Spleen (tissue), 11 donors: ENCODE measurements at regions not wholly inside any gene's neighbourhood (a gene's known extent, or its start where the extent isn't known, plus 50 kb on each side); places are given as distances from the start of the nearest gene placed in this dataset.

ENCODE experiments used
- DNase-seq: peaks from one replicate; pipeline ENCODE4 v3.0.0-alpha.2; 2020
- H3K27ac ChIP-seq, 8 donors: fragments of 200-600 bp; sonication (generic) in 7 of 8; 1 replicate in 4 of 8; 2 replicates in 4 of 8; pipeline versions ENCODE4 v1.5.0 to v1.8.0; 2016 to 2021; ENCODE audit warnings: inconsistent platforms in 4 of 8, mild to moderate bottlenecking in 4 of 8, moderate library complexity in 1 of 8
- H3K27me3 ChIP-seq, 7 donors: fragments of 200-600 bp; sonication (generic) in 6 of 7; replicated peaks in 1 of 7; 1 replicate in 4 of 7; 2 replicates in 3 of 7; pipeline versions ENCODE4 v1.5.0 to v1.8.0; 2016 to 2021; ENCODE audit warnings: inconsistent platforms in 3 of 7, mild to moderate bottlenecking in 1 of 7
- H3K36me3 ChIP-seq, 6 donors: fragments of 200-600 bp; sonication (generic) in 5 of 6; 1 replicate in 4 of 6; 2 replicates in 2 of 6; pipeline versions ENCODE4 v1.5.0 to v1.8.0; 2016 to 2021; ENCODE audit warnings: inconsistent platforms in 2 of 6
- H3K4me1 ChIP-seq, 6 donors: fragments of 200-600 bp; sonication (generic) in 5 of 6; 1 replicate in 3 of 6; 2 replicates in 3 of 6; pipeline versions ENCODE4 v1.5.0 to v1.8.0; 2016 to 2021; ENCODE audit warnings: inconsistent platforms in 3 of 6
- H3K4me3 ChIP-seq, 8 donors: fragments of 200-600 bp; sonication (generic) in 7 of 8; 1 replicate in 4 of 8; 2 replicates in 4 of 8; pipeline versions ENCODE4 v1.5.0 to v1.8.0; 2016 to 2021; ENCODE audit warnings: inconsistent platforms in 4 of 8, mild to moderate bottlenecking in 4 of 8, moderate library complexity in 2 of 8
- H3K9me3 ChIP-seq, 8 donors: fragments of 200-600 bp; sonication (generic) in 7 of 8; 1 replicate in 4 of 8; 2 replicates in 4 of 8; pipeline versions ENCODE4 v1.5.0 to v1.8.0; 2016 to 2021; ENCODE audit warnings: inconsistent platforms in 4 of 8
- POLR2A ChIP-seq, 3 donors: fragments of 450-650 bp; IDR thresholded peaks; one replicate each; pipeline ENCODE4 v1.5.1; 2017; ENCODE audit warnings: antibody characterized with exemption in 3 of 3, mild to moderate bottlenecking in 1 of 3
- POLR2AphosphoS5 ChIP-seq, 3 donors: sonication (generic); formaldehyde crosslinking; IDR thresholded peaks; one replicate each; pipeline ENCODE4 v1.5.1; 2017; ENCODE audit warnings: antibody characterized with exemption in 3 of 3
- WGBS, 5 donors: extraction: QIAGEN DNeasy Blood & Tissue Kit in 3 of 5; methylation state at CpG; one replicate each; pipeline versions ENCODE4 v1.1.5 to v1.1.7; 2013 to 2018; 5-methylcytosine and 5-hydroxymethylcytosine counted together
- intact Hi-C: fragments of 100-400 bp; cut with DNase I; formaldehyde crosslinking; loops from one replicate; pipeline ENCODE4 v1.15.0; 2023; ENCODE audit warnings: low total_unique reads
- TF ChIP-seq, protein P1 (sequence below), 11 experiments: fragments of 200-600 bp in 7 of 11; fragments of 450-650 bp in 4 of 11; sonication (generic) in 4 of 11; IDR thresholded peaks in 8 of 11; conservative IDR thresholded peaks in 3 of 11; 1 replicate in 7 of 11; 2 replicates in 4 of 11; pipeline versions ENCODE4 v1.4.0 to v1.8.0; 2016 to 2021; ENCODE audit warnings: antibody characterized with exemption in 11 of 11, inconsistent platforms in 4 of 11, mild to moderate bottlenecking in 1 of 11
- donor health status: healthy with polysubstance abuse.
- donor health status: DM: no; HTN: no; CAD: no; lungs with moderate emphysema.
- donor health status: DM: no; HTN: no; CAD: no.
- donor health status: Bipolar disorder and iron deficiency.
- donor health status: healthy.
- donor health status: DM: no; HTN: no; CAD: no.
- donor health status: DM: yes; HTN: yes; CAD: no.

DNA sequence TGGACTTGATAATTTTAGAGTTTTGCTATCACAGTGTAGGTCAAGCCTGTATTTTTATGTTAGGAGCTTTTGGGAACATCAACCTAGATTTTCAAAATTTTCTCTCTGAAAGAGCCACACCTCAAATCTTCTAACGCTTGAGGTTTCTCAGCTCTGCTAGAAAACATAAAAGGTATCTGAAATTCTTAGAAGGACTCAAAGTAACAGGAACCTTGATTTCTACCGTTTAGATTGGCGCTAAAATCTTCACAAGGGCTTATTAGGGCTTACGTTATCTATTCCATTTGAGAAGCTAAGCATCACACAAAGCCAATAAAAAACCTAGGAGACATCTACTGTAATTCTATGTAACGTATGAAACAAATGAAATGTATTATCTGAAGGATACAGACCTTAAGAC lies 192.4 kb downstream of the AHR start:
- intact Hi-C loops, result no loop called here
- no peaks in the 10 kb centered on the region for H3K36me3 ChIP-seq
- H3K27ac ChIP-seq, result no peak overlapping the region
- no peaks in the 10 kb centered on the region for H3K27me3 ChIP-seq
- no peaks in the 10 kb centered on the region for H3K4me1 ChIP-seq
- 79 to 89% (median 85%) methylated on average over 5 of the region's 5 CpGs for WGBS, 5 donors
- no peak overlapping the region for H3K4me3 ChIP-seq
- no peak for DNase-seq
- H3K9me3 ChIP-seq, result no peaks in the 10 kb centered on the region
- TF ChIP-seq, protein P1, sequence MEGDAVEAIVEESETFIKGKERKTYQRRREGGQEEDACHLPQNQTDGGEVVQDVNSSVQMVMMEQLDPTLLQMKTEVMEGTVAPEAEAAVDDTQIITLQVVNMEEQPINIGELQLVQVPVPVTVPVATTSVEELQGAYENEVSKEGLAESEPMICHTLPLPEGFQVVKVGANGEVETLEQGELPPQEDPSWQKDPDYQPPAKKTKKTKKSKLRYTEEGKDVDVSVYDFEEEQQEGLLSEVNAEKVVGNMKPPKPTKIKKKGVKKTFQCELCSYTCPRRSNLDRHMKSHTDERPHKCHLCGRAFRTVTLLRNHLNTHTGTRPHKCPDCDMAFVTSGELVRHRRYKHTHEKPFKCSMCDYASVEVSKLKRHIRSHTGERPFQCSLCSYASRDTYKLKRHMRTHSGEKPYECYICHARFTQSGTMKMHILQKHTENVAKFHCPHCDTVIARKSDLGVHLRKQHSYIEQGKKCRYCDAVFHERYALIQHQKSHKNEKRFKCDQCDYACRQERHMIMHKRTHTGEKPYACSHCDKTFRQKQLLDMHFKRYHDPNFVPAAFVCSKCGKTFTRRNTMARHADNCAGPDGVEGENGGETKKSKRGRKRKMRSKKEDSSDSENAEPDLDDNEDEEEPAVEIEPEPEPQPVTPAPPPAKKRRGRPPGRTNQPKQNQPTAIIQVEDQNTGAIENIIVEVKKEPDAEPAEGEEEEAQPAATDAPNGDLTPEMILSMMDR (IDR thresholded peaks at IDR 0.05 in 8 of 11, conservative IDR thresholded peaks at IDR 0.05 in 3 of 11), result no peak
- TF ChIP-seq POLR2A (IDR thresholded peaks at IDR 0.05), result no peak
- TF ChIP-seq POLR2AphosphoS5 (IDR thresholded peaks at IDR 0.05), result no peak

- no peaks in the 10 kb centered on the region for H3K27me3 ChIP-seq
- TF ChIP-seq, protein P1 (IDR thresholded peaks at IDR 0.05 in 8 of 11, conservative IDR thresholded peaks at IDR 0.05 in 3 of 11), result no peak
- no peaks in the 10 kb centered on the region for H3K4me1 ChIP-seq
- intact Hi-C loops, result no loop called here
- H3K9me3 ChIP-seq, result no peaks in the 10 kb centered on the region
- no peak for DNase-seq
- no peaks in the 10 kb centered on the region for H3K36me3 ChIP-seq
- no peak overlapping the region for H3K27ac ChIP-seq
- no peak overlapping the region for H3K4me3 ChIP-seq
- WGBS, 5 donors, result 76 to 85% (median 79%) methylated on average over 4 of the region's 4 CpGs
These were observed 194.0 kb downstream of the AHR start for GRCh38 chr7:17492437-17492836.

DNA sequence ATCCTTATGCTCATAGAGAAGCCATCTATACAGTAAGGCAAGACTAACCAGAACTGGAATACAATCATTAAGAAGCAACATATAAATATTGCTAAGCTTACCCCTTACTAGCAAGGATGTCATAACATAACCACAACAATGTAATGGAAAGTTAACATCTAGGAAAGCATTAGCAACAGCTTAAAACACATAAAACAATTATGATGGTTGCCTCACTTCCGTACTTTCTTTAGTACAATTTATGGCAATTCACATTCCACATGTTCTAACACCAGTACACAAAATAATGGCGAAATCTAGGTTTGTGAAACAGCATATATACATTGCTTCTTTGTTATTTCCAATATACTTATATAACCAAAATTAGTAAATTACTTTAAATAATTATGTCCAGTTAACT lies 195.0 kb downstream of the AHR start:
- no peaks in the 10 kb centered on the region for H3K27me3 ChIP-seq
- intact Hi-C loops, result no loop called here
- no peak overlapping the region for H3K27ac ChIP-seq
- H3K4me1 ChIP-seq, result no peaks in the 10 kb centered on the region
- no peak overlapping the region for H3K4me3 ChIP-seq
- H3K36me3 ChIP-seq, result no peaks in the 10 kb centered on the region
- DNase-seq, result no peak
- 81 to 98% (median 95%) methylated on average over 2 of the region's 2 CpGs for WGBS, 5 donors
- no peaks in the 10 kb centered on the region for H3K9me3 ChIP-seq
- TF ChIP-seq POLR2A (IDR thresholded peaks at IDR 0.05) (no peak), POLR2AphosphoS5 (IDR thresholded peaks at IDR 0.05) (no peak)
- TF ChIP-seq, protein P1 (IDR thresholded peaks at IDR 0.05 in 8 of 11, conservative IDR thresholded peaks at IDR 0.05 in 3 of 11), result no peak

- WGBS, 5 donors, result 84 to 94% (median 90%) methylated on average over 2 of the region's 2 CpGs
- H3K36me3 ChIP-seq, result no peaks in the 10 kb centered on the region
- intact Hi-C loops, result no loop called here
- TF ChIP-seq POLR2AphosphoS5 (IDR thresholded peaks at IDR 0.05) (no peak), POLR2A (IDR thresholded peaks at IDR 0.05) (no peak)
- TF ChIP-seq, protein P1 (IDR thresholded peaks at IDR 0.05 in 8 of 11, conservative IDR thresholded peaks at IDR 0.05 in 3 of 11), result no peak
- H3K27ac ChIP-seq, result no peak overlapping the region
- H3K4me1 ChIP-seq, result no peaks in the 10 kb centered on the region
- no peaks in the 10 kb centered on the region for H3K27me3 ChIP-seq
- H3K9me3 ChIP-seq, result no peaks in the 10 kb centered on the region
- no peak overlapping the region for H3K4me3 ChIP-seq
- DNase-seq, result no peak
These were observed 197.4 kb downstream of the AHR start for GRCh38 chr7:17495655-17496394.
